H9 (cell line): ENCODE measurements at regions not wholly inside any gene's neighbourhood (a gene's known extent, or its start where the extent isn't known, plus 50 kb on each side); places are given as distances from the start of the nearest gene placed in this dataset.

Experiments
- DNase-seq: peaks from one replicate; pipeline ENCODE4 v3.0.0-alpha.2; 2017
- H2AFZ ChIP-seq: one replicate; pipeline ENCODE4 v1.6.1; 2013; ENCODE audit warnings: mild to moderate bottlenecking, low read length, control low read depth, moderate library complexity
- H2AK5ac ChIP-seq: 2 replicates; pipeline ENCODE4 v1.6.1; 2013; ENCODE audit warnings: low read length, control low read depth, mixed read lengths; ENCODE audit not compliant: insufficient read length
- H2BK120ac ChIP-seq: one replicate; pipeline ENCODE4 v1.6.1; 2013; ENCODE audit warnings: low read depth, mild to moderate bottlenecking, low read length, control low read depth, inconsistent platforms; ENCODE audit not compliant: poor library complexity, severe bottlenecking
- H2BK12ac ChIP-seq: 2 replicates; pipeline ENCODE4 v1.6.1; 2013; ENCODE audit warnings: low read length, control low read depth, mixed read lengths, low read depth; ENCODE audit not compliant: insufficient read length
- H2BK15ac ChIP-seq: 2 replicates; pipeline ENCODE4 v1.6.1; 2013; ENCODE audit warnings: low read depth, low read length, control low read depth
- H2BK20ac ChIP-seq: one replicate; pipeline ENCODE4 v1.6.1; 2013; ENCODE audit warnings: low read depth, mild to moderate bottlenecking, low read length, control low read depth, inconsistent platforms; ENCODE audit not compliant: poor library complexity, severe bottlenecking
- H2BK5ac ChIP-seq: 2 replicates; pipeline ENCODE4 v1.6.1; 2013; ENCODE audit warnings: low read length, control low read depth, mixed read lengths; ENCODE audit not compliant: insufficient read length
- H3K14ac ChIP-seq: 2 replicates; pipeline ENCODE4 v1.6.1; 2013; ENCODE audit warnings: low read length, control low read depth; ENCODE audit not compliant: insufficient read depth
- H3K18ac ChIP-seq: 2 replicates; pipeline ENCODE4 v1.6.1; 2013; ENCODE audit warnings: low read depth, mild to moderate bottlenecking, mixed read lengths, low read length, control low read depth; ENCODE audit not compliant: insufficient read length
- H3K23ac ChIP-seq: 2 replicates; pipeline ENCODE4 v1.6.1; 2013; ENCODE audit warnings: low read length, control low read depth, mixed read lengths, low read depth; ENCODE audit not compliant: insufficient read length
- H3K23me2 ChIP-seq: 2 replicates; pipeline ENCODE4 v1.6.1; 2013; ENCODE audit warnings: low read depth, mild to moderate bottlenecking, mixed read lengths, low read length, control low read depth; ENCODE audit not compliant: insufficient read length, poor library complexity, severe bottlenecking
- H3K27ac ChIP-seq: 2 replicates; pipeline ENCODE4 v1.5.1; 2013; ENCODE audit warnings: low read length, control low read depth, mixed read lengths, low read depth; ENCODE audit not compliant: insufficient read length
- H3K27me3 ChIP-seq: 2 replicates; pipeline ENCODE4 v1.6.1; 2013; ENCODE audit warnings: low read length, control low read depth, inconsistent platforms; ENCODE audit not compliant: insufficient read depth
- H3K4ac ChIP-seq: 2 replicates; pipeline ENCODE4 v1.6.1; 2013; ENCODE audit warnings: low read depth, mild to moderate bottlenecking, control low read depth, inconsistent platforms, low read length, moderate library complexity
- H3K4me1 ChIP-seq: 2 replicates; pipeline ENCODE4 v1.6.1; 2013; ENCODE audit warnings: low read length, control low read depth, inconsistent platforms; ENCODE audit not compliant: insufficient read depth
- H3K4me2 ChIP-seq: 2 replicates; pipeline ENCODE4 v1.6.1; 2013; ENCODE audit warnings: low read length, control low read depth, mixed read lengths; ENCODE audit not compliant: insufficient read length, insufficient read depth
- H3K56ac ChIP-seq: 2 replicates; pipeline ENCODE4 v1.6.1; 2013; ENCODE audit warnings: low read depth, mild to moderate bottlenecking, mixed read lengths, low read length, control low read depth; ENCODE audit not compliant: insufficient read length
- H3K79me1 ChIP-seq: 2 replicates; pipeline ENCODE4 v1.6.1; 2013; ENCODE audit warnings: low read depth, mild to moderate bottlenecking, moderate library complexity, low read length, control low read depth, inconsistent platforms; ENCODE audit not compliant: insufficient read depth, poor library complexity, severe bottlenecking
- H3K79me2 ChIP-seq: 2 replicates; pipeline ENCODE4 v1.6.1; 2013; ENCODE audit warnings: low read length, control low read depth, inconsistent platforms; ENCODE audit not compliant: insufficient read depth
- H3K9ac ChIP-seq: 2 replicates; pipeline ENCODE4 v1.6.1; 2013; ENCODE audit warnings: low read length, control low read depth, mixed read lengths; ENCODE audit not compliant: insufficient read length; ENCODE audit errors: extremely low read depth
- H3K9me3 ChIP-seq: one replicate; pipeline ENCODE4 v1.6.1; 2013; ENCODE audit warnings: low read depth, low read length, inconsistent platforms; ENCODE audit not compliant: control insufficient read depth
- H3T11ph ChIP-seq: one replicate; pipeline ENCODE4 v1.6.1; 2013; ENCODE audit warnings: mild to moderate bottlenecking, low read length, control low read depth, inconsistent platforms
- H4K20me1 ChIP-seq: one replicate; pipeline ENCODE4 v1.6.1; 2013; ENCODE audit not compliant: control insufficient read depth, insufficient read length, insufficient read depth
- H4K5ac ChIP-seq: 2 replicates; pipeline ENCODE4 v1.6.1; 2013; ENCODE audit warnings: low read depth, mild to moderate bottlenecking, mixed read lengths, low read length, control low read depth; ENCODE audit not compliant: insufficient read length
- H4K8ac ChIP-seq: replicated peaks from 2 replicates; pipeline ENCODE4 v1.6.1; 2013; ENCODE audit warnings: low read length, control low read depth, mixed read lengths, low read depth; ENCODE audit not compliant: insufficient read length
- H4K91ac ChIP-seq: 2 replicates; pipeline ENCODE4 v1.6.1; 2013; ENCODE audit warnings: low read depth, mild to moderate bottlenecking, moderate library complexity, mixed read lengths, low read length, control low read depth; ENCODE audit not compliant: insufficient read length
- H3K27ac Mint-ChIP-seq, 3 experiments: 2 replicates in 2 of 3; 3 replicates in 1 of 3; pipeline ENCODE4 v1.8.0; 2020 to 2021; ENCODE audit warnings: mixed read lengths in 3 of 3, mild to moderate bottlenecking in 1 of 3, moderate library complexity in 1 of 3
- H3K27me3 Mint-ChIP-seq: 2 replicates; pipeline ENCODE4 v1.8.0; 2021; ENCODE audit warnings: low read depth, mild to moderate bottlenecking, moderate library complexity, mixed read lengths
- H3K36me3 Mint-ChIP-seq, 3 experiments: 2 replicates in 2 of 3; 3 replicates in 1 of 3; pipeline ENCODE4 v1.8.0; 2020 to 2021; ENCODE audit warnings: low read depth in 3 of 3, mixed read lengths in 3 of 3; ENCODE audit not compliant: insufficient read depth in 1 of 3
- H3K4me1 Mint-ChIP-seq, 2 experiments: 2 replicates each; pipeline ENCODE4 v1.8.0; 2020; ENCODE audit warnings: mixed read lengths in 2 of 2
- H3K4me3 Mint-ChIP-seq, 2 experiments: 2 replicates in 1 of 2; 3 replicates in 1 of 2; pipeline ENCODE4 v1.8.0; 2020 to 2021; ENCODE audit warnings: mild to moderate bottlenecking in 2 of 2, mixed read lengths in 2 of 2, moderate library complexity in 1 of 2
- H3K9me3 Mint-ChIP-seq, 2 experiments: 2 replicates in 1 of 2; 3 replicates in 1 of 2; pipeline ENCODE4 v1.8.0; 2020; ENCODE audit warnings: mild to moderate bottlenecking in 2 of 2, mixed read lengths in 2 of 2, moderate library complexity in 1 of 2
- CTCF ChIP-seq: fragments of 200-600 bp; sonication (generic); conservative IDR thresholded peaks from 3 replicates; pipeline ENCODE4 v1.8.0; 2021; ENCODE audit warnings: antibody characterized with exemption, mild to moderate bottlenecking
- WGBS: extraction: QIAGEN DNeasy Blood & Tissue Kit; methylation state at CpG from one replicate; pipeline ENCODE4 v1.1.7; 2013; ENCODE audit warnings: missing lambda C conversion rate, low lambda C conversion rate, mixed read lengths; ENCODE audit not compliant: insufficient read length; ENCODE audit errors: extremely low coverage; 5-methylcytosine and 5-hydroxymethylcytosine counted together

- H3K4me3 Mint-ChIP-seq = no peak overlapping the region
- no peak overlapping the region for H4K8ac ChIP-seq
- TF ChIP-seq CTCF = no peak
These were observed 454.5 kb upstream of the CITED2 start for GRCh38 chr6:139828751-139829519.

More at GRCh38 chr6:139828751-139829519, 454.5 kb upstream of the CITED2 start:
- no peak overlapping the region for H4K5ac ChIP-seq
- no peak for DNase-seq
- no peaks in the 10 kb centered on the region for H3K27me3 ChIP-seq
- no peak overlapping the region for H2BK15ac ChIP-seq
- no peak overlapping the region for H3K4ac ChIP-seq
- no peak overlapping the region for H2AFZ ChIP-seq
- no peak overlapping the region for H2BK12ac ChIP-seq
- H3K27ac ChIP-seq = no peak overlapping the region
- Mint-ChIP-seq H3K27me3 (no peaks in the 10 kb centered on the region), H3K27ac (no peak overlapping the region), H3K4me1 (no peaks in the 10 kb centered on the region), H3K36me3 (no peaks in the 10 kb centered on the region), H3K9me3 (no peaks in the 10 kb centered on the region)
- H3K4me1 ChIP-seq = no peaks in the 10 kb centered on the region
- no peak overlapping the region for H2BK120ac ChIP-seq
- H3K56ac ChIP-seq = no peak overlapping the region
- no peak overlapping the region for H3T11ph ChIP-seq
- WGBS = no CpG with 5 or more reads among the region's 10 CpGs
- H3K79me2 ChIP-seq = no peaks in the 10 kb centered on the region
- no peak overlapping the region for H2BK20ac ChIP-seq
- H2BK5ac ChIP-seq = no peak overlapping the region
- no peak overlapping the region for H3K14ac ChIP-seq
- H3K79me1 ChIP-seq = no peaks in the 10 kb centered on the region
- no peaks in the 10 kb centered on the region for H3K9me3 ChIP-seq
- no peaks in the 10 kb centered on the region for H4K20me1 ChIP-seq
- no peak overlapping the region for H3K9ac ChIP-seq
- no peak overlapping the region for H3K4me2 ChIP-seq
- H4K91ac ChIP-seq = no peak overlapping the region
- H3K23me2 ChIP-seq = no peaks in the 10 kb centered on the region
- H3K23ac ChIP-seq = no peak overlapping the region
- H3K18ac ChIP-seq = no peak overlapping the region
- no peak overlapping the region for H2AK5ac ChIP-seq
